ENCODE measurements at regions not wholly inside any gene's neighbourhood (a gene's known extent, or its start where the extent isn't known, plus 50 kb on each side); places are given as distances from the start of the nearest gene placed in this dataset.

DNA sequence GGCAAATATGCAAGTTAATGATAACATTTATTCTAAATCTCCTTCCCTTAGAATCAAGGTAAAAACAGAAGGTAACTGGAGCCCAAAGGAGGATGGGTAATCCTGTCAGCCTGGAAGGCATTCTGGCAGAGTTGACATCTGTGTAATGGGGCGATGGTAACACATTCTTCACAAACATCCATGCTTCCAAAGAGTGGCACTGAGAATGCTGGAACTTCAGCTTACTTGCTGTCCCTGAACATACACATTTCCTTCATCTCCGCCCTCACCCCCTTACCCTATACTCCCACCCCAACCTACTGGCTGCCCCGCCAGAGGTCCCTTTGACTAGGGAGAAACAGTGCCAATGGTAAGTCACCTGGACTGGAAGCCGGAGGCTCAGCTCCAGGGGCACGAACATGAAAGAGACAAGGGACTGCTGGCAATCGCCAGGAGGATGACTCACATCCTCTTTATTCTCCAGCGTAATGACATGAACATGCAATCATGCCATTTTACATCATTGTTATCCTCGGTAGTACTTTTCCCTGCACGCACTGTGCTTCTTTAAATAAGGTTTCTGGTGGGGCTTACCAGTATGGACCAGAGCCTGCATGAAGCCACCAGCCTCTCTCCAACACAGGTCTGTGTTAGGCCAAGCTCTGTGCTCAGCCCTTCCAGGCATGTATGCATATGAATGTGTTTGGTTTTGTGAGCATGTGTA, 694.2 kb upstream of the TENM3 start:
- TF ChIP-seq, protein P1, sequence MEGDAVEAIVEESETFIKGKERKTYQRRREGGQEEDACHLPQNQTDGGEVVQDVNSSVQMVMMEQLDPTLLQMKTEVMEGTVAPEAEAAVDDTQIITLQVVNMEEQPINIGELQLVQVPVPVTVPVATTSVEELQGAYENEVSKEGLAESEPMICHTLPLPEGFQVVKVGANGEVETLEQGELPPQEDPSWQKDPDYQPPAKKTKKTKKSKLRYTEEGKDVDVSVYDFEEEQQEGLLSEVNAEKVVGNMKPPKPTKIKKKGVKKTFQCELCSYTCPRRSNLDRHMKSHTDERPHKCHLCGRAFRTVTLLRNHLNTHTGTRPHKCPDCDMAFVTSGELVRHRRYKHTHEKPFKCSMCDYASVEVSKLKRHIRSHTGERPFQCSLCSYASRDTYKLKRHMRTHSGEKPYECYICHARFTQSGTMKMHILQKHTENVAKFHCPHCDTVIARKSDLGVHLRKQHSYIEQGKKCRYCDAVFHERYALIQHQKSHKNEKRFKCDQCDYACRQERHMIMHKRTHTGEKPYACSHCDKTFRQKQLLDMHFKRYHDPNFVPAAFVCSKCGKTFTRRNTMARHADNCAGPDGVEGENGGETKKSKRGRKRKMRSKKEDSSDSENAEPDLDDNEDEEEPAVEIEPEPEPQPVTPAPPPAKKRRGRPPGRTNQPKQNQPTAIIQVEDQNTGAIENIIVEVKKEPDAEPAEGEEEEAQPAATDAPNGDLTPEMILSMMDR (IDR thresholded peaks at IDR 0.05): no peak
- TF ChIP-seq POLR2AphosphoS5 (IDR thresholded peaks at IDR 0.05) (no peak), POLR2A (IDR thresholded peaks at IDR 0.05) (no peak)
